Liver (tissue), 8 donors: ENCODE measurements at regions not wholly inside any gene's neighbourhood (a gene's known extent, or its start where the extent isn't known, plus 50 kb on each side); places are given as distances from the start of the nearest gene placed in this dataset.

ENCODE experiments used
- DNase-seq: peaks from one replicate; pipeline ENCODE4 v3.0.0-alpha.2; 2017; ENCODE audit warnings: low spot score
- H3K27ac ChIP-seq, 2 donors: one replicate each; pipeline ENCODE4 v1.7.0; 2013; ENCODE audit warnings: inconsistent platforms in 2 of 2, low read length in 2 of 2, control low read depth in 1 of 2, low read depth in 1 of 2, mild to moderate bottlenecking in 1 of 2
- H3K27me3 ChIP-seq, 4 donors: one replicate each; pipeline versions ENCODE4 v1.6.1 to v1.7.0; 2013; ENCODE audit warnings: low read length in 3 of 4, inconsistent platforms in 1 of 4, mild to moderate bottlenecking in 1 of 4, moderate library complexity in 1 of 4; ENCODE audit not compliant: control insufficient read depth in 4 of 4, insufficient read depth in 4 of 4
- H3K36me3 ChIP-seq, 4 donors: one replicate each; pipeline versions ENCODE4 v1.6.1 to v1.7.0; 2013; ENCODE audit warnings: low read length in 3 of 4, mild to moderate bottlenecking in 3 of 4, low read depth in 1 of 4, moderate library complexity in 1 of 4; ENCODE audit not compliant: control insufficient read depth in 4 of 4, insufficient read depth in 3 of 4
- H3K4me1 ChIP-seq, 4 donors: one replicate each; pipeline versions ENCODE4 v1.6.1 to v1.7.0; 2013; ENCODE audit warnings: low read length in 3 of 4, mild to moderate bottlenecking in 3 of 4, moderate library complexity in 1 of 4; ENCODE audit not compliant: control insufficient read depth in 4 of 4, insufficient read depth in 4 of 4
- H3K4me3 ChIP-seq, 3 donors: one replicate each; pipeline versions ENCODE4 v1.6.1 to v1.7.0; 2013; ENCODE audit warnings: low read length in 3 of 3, control low read depth in 1 of 3, low read depth in 1 of 3, mild to moderate bottlenecking in 1 of 3
- H3K9ac ChIP-seq, 2 donors: one replicate each; pipeline ENCODE4 v1.7.0; 2013; ENCODE audit warnings: low read length in 2 of 2, mild to moderate bottlenecking in 2 of 2, moderate library complexity in 2 of 2, control low read depth in 1 of 2, low read depth in 1 of 2
- H3K9me3 ChIP-seq, 4 donors: one replicate each; pipeline versions ENCODE4 v1.6.1 to v1.7.0; 2013; ENCODE audit warnings: low read length in 3 of 4; ENCODE audit not compliant: control insufficient read depth in 4 of 4
- CTCF ChIP-seq: fragments of 150-350 bp; IDR thresholded peaks from 2 replicates; pipeline ENCODE4 v1.5.1; 2017; ENCODE audit warnings: improper control_type of control experiment, low read depth, low read length; ENCODE audit not compliant: missing input control
- FOXA1 ChIP-seq: IDR thresholded peaks from 2 replicates; pipeline ENCODE4 v1.6.1; 2016; ENCODE audit warnings: antibody characterized with exemption
- FOXA2 ChIP-seq: IDR thresholded peaks from 2 replicates; pipeline ENCODE4 v1.6.1; 2016; ENCODE audit warnings: antibody characterized with exemption
- JUND ChIP-seq, 2 donors: IDR thresholded peaks; 2 replicates each; pipeline ENCODE4 v1.6.1; 2016; ENCODE audit warnings: antibody characterized with exemption in 2 of 2
- RAD21 ChIP-seq, 2 donors: IDR thresholded peaks; 2 replicates each; pipeline ENCODE4 v1.6.1; 2016; ENCODE audit warnings: antibody characterized with exemption in 2 of 2, mild to moderate bottlenecking in 2 of 2
- RXRA ChIP-seq, 2 donors: IDR thresholded peaks; 2 replicates each; pipeline ENCODE4 v1.6.1; 2017 to 2018; ENCODE audit warnings: antibody characterized with exemption in 2 of 2, mild to moderate bottlenecking in 1 of 2
- SP1 ChIP-seq: IDR thresholded peaks from 2 replicates; pipeline ENCODE4 v1.6.1; 2018; ENCODE audit warnings: antibody characterized with exemption, mild to moderate bottlenecking
- TAF1 ChIP-seq: conservative IDR thresholded peaks from 2 replicates; pipeline ENCODE4 v1.6.1; 2016; ENCODE audit warnings: antibody characterized with exemption, mild to moderate bottlenecking
- YY1 ChIP-seq: IDR thresholded peaks from 2 replicates; pipeline ENCODE4 v1.6.1; 2016; ENCODE audit warnings: antibody characterized with exemption, mild to moderate bottlenecking
- WGBS: extraction: QIAGEN DNeasy Blood & Tissue Kit; methylation state at CpG from one replicate; pipeline ENCODE4 v1.1.7; 2013; 5-methylcytosine and 5-hydroxymethylcytosine counted together
- TF ChIP-seq, protein P1 (sequence below): IDR thresholded peaks from 2 replicates; pipeline ENCODE4 v1.6.1; 2016; ENCODE audit warnings: antibody characterized with exemption, mild to moderate bottlenecking
- TF ChIP-seq, protein P2 (sequence below): IDR thresholded peaks from 2 replicates; pipeline ENCODE4 v1.6.1; 2016; ENCODE audit warnings: antibody characterized with exemption
- TF ChIP-seq, protein P3 (sequence below): IDR thresholded peaks from 2 replicates; pipeline ENCODE4 v1.6.1; 2016; ENCODE audit warnings: antibody characterized with exemption
- TF ChIP-seq, protein P4 (sequence below): IDR thresholded peaks from 2 replicates; pipeline ENCODE4 v1.6.1; 2016; ENCODE audit warnings: antibody characterized with exemption
- donor health status: healthy.
- donor health status: healthy.
- donor health status: healthy.
- donor health status: healthy.
- donor health status: healthy.

- no peaks in the 10 kb centered on the region for H3K9me3 ChIP-seq
- H3K27me3 ChIP-seq = peaks cover 0 to 3% (median 0%) of the 10 kb centered on the region in 4 donors
- H3K36me3 ChIP-seq = no peaks in the 10 kb centered on the region
- no peak overlapping the region for H3K27ac ChIP-seq
- H3K4me3 ChIP-seq = no peak overlapping the region
- 45% methylated on average over 4 of the region's 4 CpGs for WGBS
- TF ChIP-seq JUND (IDR thresholded peaks at IDR 0.05) = no peak
- TF ChIP-seq SP1 = no peak
- no peak for TF ChIP-seq RAD21 (IDR thresholded peaks at IDR 0.05)
- TF ChIP-seq, protein P1, sequence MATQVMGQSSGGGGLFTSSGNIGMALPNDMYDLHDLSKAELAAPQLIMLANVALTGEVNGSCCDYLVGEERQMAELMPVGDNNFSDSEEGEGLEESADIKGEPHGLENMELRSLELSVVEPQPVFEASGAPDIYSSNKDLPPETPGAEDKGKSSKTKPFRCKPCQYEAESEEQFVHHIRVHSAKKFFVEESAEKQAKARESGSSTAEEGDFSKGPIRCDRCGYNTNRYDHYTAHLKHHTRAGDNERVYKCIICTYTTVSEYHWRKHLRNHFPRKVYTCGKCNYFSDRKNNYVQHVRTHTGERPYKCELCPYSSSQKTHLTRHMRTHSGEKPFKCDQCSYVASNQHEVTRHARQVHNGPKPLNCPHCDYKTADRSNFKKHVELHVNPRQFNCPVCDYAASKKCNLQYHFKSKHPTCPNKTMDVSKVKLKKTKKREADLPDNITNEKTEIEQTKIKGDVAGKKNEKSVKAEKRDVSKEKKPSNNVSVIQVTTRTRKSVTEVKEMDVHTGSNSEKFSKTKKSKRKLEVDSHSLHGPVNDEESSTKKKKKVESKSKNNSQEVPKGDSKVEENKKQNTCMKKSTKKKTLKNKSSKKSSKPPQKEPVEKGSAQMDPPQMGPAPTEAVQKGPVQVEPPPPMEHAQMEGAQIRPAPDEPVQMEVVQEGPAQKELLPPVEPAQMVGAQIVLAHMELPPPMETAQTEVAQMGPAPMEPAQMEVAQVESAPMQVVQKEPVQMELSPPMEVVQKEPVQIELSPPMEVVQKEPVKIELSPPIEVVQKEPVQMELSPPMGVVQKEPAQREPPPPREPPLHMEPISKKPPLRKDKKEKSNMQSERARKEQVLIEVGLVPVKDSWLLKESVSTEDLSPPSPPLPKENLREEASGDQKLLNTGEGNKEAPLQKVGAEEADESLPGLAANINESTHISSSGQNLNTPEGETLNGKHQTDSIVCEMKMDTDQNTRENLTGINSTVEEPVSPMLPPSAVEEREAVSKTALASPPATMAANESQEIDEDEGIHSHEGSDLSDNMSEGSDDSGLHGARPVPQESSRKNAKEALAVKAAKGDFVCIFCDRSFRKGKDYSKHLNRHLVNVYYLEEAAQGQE = no peak
- TF ChIP-seq RXRA (IDR thresholded peaks at IDR 0.05) = no peak
- no peak for TF ChIP-seq YY1
- TF ChIP-seq, protein P2, sequence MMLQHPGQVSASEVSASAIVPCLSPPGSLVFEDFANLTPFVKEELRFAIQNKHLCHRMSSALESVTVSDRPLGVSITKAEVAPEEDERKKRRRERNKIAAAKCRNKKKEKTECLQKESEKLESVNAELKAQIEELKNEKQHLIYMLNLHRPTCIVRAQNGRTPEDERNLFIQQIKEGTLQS = no peak
- no peak for TF ChIP-seq TAF1
- TF ChIP-seq, protein P3, sequence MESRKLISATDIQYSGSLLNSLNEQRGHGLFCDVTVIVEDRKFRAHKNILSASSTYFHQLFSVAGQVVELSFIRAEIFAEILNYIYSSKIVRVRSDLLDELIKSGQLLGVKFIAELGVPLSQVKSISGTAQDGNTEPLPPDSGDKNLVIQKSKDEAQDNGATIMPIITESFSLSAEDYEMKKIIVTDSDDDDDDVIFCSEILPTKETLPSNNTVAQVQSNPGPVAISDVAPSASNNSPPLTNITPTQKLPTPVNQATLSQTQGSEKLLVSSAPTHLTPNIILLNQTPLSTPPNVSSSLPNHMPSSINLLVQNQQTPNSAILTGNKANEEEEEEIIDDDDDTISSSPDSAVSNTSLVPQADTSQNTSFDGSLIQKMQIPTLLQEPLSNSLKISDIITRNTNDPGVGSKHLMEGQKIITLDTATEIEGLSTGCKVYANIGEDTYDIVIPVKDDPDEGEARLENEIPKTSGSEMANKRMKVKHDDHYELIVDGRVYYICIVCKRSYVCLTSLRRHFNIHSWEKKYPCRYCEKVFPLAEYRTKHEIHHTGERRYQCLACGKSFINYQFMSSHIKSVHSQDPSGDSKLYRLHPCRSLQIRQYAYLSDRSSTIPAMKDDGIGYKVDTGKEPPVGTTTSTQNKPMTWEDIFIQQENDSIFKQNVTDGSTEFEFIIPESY = no peak
- TF ChIP-seq FOXA1 = no peak
- TF ChIP-seq, protein P4, sequence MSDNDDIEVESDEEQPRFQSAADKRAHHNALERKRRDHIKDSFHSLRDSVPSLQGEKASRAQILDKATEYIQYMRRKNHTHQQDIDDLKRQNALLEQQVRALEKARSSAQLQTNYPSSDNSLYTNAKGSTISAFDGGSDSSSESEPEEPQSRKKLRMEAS = no peak
- no peak for TF ChIP-seq CTCF
- H3K9ac ChIP-seq = no peak overlapping the region
- DNase-seq = no peak
- no peaks in the 10 kb centered on the region for H3K4me1 ChIP-seq
Observed at GRCh38 chr13:108365255-108365654, 95.7 kb downstream of the TNFSF13B start.

GRCh38 chr13:108368250-108368905 lies 98.9 kb downstream of the TNFSF13B start:
- no peak for DNase-seq
- Histone ChIP-seq H3K27me3 (no peaks in the 10 kb centered on the region), H3K27ac (no peak overlapping the region), H3K4me3 (no peak overlapping the region), H3K9me3 (no peaks in the 10 kb centered on the region), H3K36me3 (no peaks in the 10 kb centered on the region), H3K9ac (no peak overlapping the region), H3K4me1 (no peaks in the 10 kb centered on the region)
- 54% methylated on average over 3 of the region's 3 CpGs for WGBS
- TF ChIP-seq, protein P2 = no peak
- TF ChIP-seq, protein P1 = no peak
- TF ChIP-seq JUND (IDR thresholded peaks at IDR 0.05) (no peak), RAD21 (IDR thresholded peaks at IDR 0.05) (no peak), FOXA2 (no peak), RXRA (IDR thresholded peaks at IDR 0.05) (no peak), FOXA1 (no peak), TAF1 (no peak)
